HepG2 (cell line): ENCODE measurements at regions not wholly inside any gene's neighbourhood (a gene's known extent, or its start where the extent isn't known, plus 50 kb on each side); places are given as distances from the start of the nearest gene placed in this dataset.
"Not testable (repeated sequence)": the region's sequence is repeated elsewhere in the genome, so short reads cannot be mapped to it uniquely, and the experiment has no call there.

Source experiments
- FOXA1 ChIP-seq, 2 experiments: fragments of 450-650 bp in 1 of 2; sonication (generic) in 1 of 2; formaldehyde crosslinking in 1 of 2; IDR thresholded peaks; 2 replicates each; pipeline versions ENCODE4 v1.4.0 to v1.6.1; 2016 to 2020; ENCODE audit warnings: missing genetic modification reagents in 1 of 2
- ISL2 ChIP-seq: sonication (generic); formaldehyde crosslinking; IDR thresholded peaks from 2 replicates; pipeline ENCODE4 v1.5.0; 2020; ENCODE audit warnings: missing genetic modification reagents
- MIER3 ChIP-seq: IDR thresholded peaks from 2 replicates; pipeline ENCODE4 v1.6.1; 2016; ENCODE audit warnings: missing compliant biosample characterization, borderline replicate concordance
- NR2C2 ChIP-seq: sonication (generic); formaldehyde crosslinking; IDR thresholded peaks from 2 replicates; pipeline ENCODE4 v1.4.0; 2020; ENCODE audit warnings: missing genetic modification reagents, mild to moderate bottlenecking, moderate library complexity, borderline replicate concordance
- POLR2AphosphoS5 ChIP-seq: IDR thresholded peaks from 2 replicates; pipeline ENCODE4 v1.6.1; 2012; ENCODE audit warnings: low read depth, low read length
- RBAK ChIP-seq: sonication (generic); formaldehyde crosslinking; IDR thresholded peaks from 2 replicates; pipeline ENCODE4 v1.5.1; 2020; ENCODE audit warnings: mild to moderate bottlenecking, missing genetic modification reagents
- SP2 ChIP-seq: sonication (generic); formaldehyde crosslinking; IDR thresholded peaks from 2 replicates; pipeline ENCODE4 v1.5.1; 2020; ENCODE audit warnings: mild to moderate bottlenecking, missing genetic modification reagents
- TCF7 ChIP-seq: sonication (generic); IDR thresholded peaks from 2 replicates; pipeline ENCODE4 v1.6.1; 2016; ENCODE audit warnings: antibody characterized with exemption, low read depth
- TEAD2 ChIP-seq: sonication (generic); formaldehyde crosslinking; IDR thresholded peaks from 2 replicates; pipeline ENCODE4 v1.9.0; 2021; ENCODE audit warnings: missing genetic modification reagents
- ZNF274 ChIP-seq: sonication (generic); formaldehyde crosslinking; IDR thresholded peaks from 2 replicates; pipeline ENCODE4 v1.5.1; 2020; ENCODE audit warnings: mild to moderate bottlenecking, missing genetic modification reagents
- ZZZ3 ChIP-seq: sonication (generic); formaldehyde crosslinking; IDR thresholded peaks from 2 replicates; pipeline ENCODE4 v1.4.0; 2020; ENCODE audit warnings: missing genetic modification reagents, mild to moderate bottlenecking, borderline replicate concordance
- TF ChIP-seq, protein P1 (sequence below): sonication (generic); formaldehyde crosslinking; IDR thresholded peaks from 2 replicates; pipeline ENCODE4 v1.5.0; 2020; ENCODE audit warnings: mild to moderate bottlenecking, missing genetic modification reagents, moderate library complexity
- TF ChIP-seq, protein P2 (sequence below): sonication (generic); formaldehyde crosslinking; conservative IDR thresholded peaks from 2 replicates; pipeline ENCODE4 v1.4.0; 2020; ENCODE audit warnings: missing genetic modification reagents
- TF ChIP-seq, protein P3 (sequence below), 2 experiments: sonication (generic) in 1 of 2; formaldehyde crosslinking in 1 of 2; IDR thresholded peaks; 2 replicates each; pipeline versions ENCODE4 v1.5.1 to v1.6.1; 2011 to 2020; ENCODE audit warnings: borderline replicate concordance in 1 of 2, low read depth in 1 of 2, low read length in 1 of 2, mild to moderate bottlenecking in 1 of 2, missing genetic modification reagents in 1 of 2, moderate library complexity in 1 of 2

DNA sequence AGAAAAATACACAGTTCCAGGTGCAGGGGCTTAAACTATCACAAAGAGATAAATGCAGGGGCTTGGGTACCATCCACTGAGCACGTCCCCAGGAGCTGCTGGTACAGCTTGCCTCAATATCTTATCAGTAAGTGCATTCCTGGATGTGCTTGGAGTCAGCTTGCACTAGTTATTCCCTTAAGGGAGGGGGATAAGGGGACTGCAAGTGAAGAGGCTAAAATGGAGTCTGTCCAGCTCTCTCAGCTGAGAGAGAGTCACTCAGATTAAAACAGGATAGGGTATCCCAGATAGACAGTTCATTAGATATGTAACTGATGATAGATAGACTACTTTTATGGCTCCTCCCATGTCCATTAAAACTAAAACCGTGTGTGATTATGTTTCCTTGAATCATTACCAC is 82.5 kb downstream of the PRR15 start:
- not testable (repeated sequence) for TF ChIP-seq ZZZ3 (CRISPR knock-in tag); RBAK (CRISPR knock-in tag); SP2 (CRISPR knock-in tag); FOXA1 (IDR thresholded peaks at IDR 0.05); FOXA1 (CRISPR knock-in tag; IDR thresholded peaks at IDR 0.05); MIER3 (CRISPR knock-in tag); TCF7; POLR2AphosphoS5; NR2C2 (CRISPR knock-in tag); ISL2 (CRISPR knock-in tag); ZNF274 (CRISPR knock-in tag); TEAD2 (CRISPR knock-in tag)
- TF ChIP-seq, protein P1, sequence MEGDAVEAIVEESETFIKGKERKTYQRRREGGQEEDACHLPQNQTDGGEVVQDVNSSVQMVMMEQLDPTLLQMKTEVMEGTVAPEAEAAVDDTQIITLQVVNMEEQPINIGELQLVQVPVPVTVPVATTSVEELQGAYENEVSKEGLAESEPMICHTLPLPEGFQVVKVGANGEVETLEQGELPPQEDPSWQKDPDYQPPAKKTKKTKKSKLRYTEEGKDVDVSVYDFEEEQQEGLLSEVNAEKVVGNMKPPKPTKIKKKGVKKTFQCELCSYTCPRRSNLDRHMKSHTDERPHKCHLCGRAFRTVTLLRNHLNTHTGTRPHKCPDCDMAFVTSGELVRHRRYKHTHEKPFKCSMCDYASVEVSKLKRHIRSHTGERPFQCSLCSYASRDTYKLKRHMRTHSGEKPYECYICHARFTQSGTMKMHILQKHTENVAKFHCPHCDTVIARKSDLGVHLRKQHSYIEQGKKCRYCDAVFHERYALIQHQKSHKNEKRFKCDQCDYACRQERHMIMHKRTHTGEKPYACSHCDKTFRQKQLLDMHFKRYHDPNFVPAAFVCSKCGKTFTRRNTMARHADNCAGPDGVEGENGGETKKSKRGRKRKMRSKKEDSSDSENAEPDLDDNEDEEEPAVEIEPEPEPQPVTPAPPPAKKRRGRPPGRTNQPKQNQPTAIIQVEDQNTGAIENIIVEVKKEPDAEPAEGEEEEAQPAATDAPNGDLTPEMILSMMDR (CRISPR knock-in tag) = not testable (repeated sequence)
- TF ChIP-seq, protein P2, sequence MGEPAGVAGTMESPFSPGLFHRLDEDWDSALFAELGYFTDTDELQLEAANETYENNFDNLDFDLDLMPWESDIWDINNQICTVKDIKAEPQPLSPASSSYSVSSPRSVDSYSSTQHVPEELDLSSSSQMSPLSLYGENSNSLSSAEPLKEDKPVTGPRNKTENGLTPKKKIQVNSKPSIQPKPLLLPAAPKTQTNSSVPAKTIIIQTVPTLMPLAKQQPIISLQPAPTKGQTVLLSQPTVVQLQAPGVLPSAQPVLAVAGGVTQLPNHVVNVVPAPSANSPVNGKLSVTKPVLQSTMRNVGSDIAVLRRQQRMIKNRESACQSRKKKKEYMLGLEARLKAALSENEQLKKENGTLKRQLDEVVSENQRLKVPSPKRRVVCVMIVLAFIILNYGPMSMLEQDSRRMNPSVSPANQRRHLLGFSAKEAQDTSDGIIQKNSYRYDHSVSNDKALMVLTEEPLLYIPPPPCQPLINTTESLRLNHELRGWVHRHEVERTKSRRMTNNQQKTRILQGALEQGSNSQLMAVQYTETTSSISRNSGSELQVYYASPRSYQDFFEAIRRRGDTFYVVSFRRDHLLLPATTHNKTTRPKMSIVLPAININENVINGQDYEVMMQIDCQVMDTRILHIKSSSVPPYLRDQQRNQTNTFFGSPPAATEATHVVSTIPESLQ (CRISPR knock-in tag) = not testable (repeated sequence)
- TF ChIP-seq, protein P3, sequence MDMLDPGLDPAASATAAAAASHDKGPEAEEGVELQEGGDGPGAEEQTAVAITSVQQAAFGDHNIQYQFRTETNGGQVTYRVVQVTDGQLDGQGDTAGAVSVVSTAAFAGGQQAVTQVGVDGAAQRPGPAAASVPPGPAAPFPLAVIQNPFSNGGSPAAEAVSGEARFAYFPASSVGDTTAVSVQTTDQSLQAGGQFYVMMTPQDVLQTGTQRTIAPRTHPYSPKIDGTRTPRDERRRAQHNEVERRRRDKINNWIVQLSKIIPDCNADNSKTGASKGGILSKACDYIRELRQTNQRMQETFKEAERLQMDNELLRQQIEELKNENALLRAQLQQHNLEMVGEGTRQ (IDR thresholded peaks at IDR 0.05; ENCODE audit: low read depth, low read length) = not testable (repeated sequence)
- TF ChIP-seq, protein P3 (CRISPR knock-in tag; IDR thresholded peaks at IDR 0.05; ENCODE audit: borderline replicate concordance) = not testable (repeated sequence)
